Activated effector memory CD4-positive, alpha-beta T cell treated with Interleukin-2 at 50 U/mL for 16 hours (primary cell): ENCODE measurements at regions not wholly inside any gene's neighbourhood (a gene's known extent, or its start where the extent isn't known, plus 50 kb on each side); places are given as distances from the start of the nearest gene placed in this dataset.

ENCODE experiments used
- DNase-seq: peaks from one replicate; pipeline ENCODE4 v3.0.0-alpha.2; 2020

DNA sequence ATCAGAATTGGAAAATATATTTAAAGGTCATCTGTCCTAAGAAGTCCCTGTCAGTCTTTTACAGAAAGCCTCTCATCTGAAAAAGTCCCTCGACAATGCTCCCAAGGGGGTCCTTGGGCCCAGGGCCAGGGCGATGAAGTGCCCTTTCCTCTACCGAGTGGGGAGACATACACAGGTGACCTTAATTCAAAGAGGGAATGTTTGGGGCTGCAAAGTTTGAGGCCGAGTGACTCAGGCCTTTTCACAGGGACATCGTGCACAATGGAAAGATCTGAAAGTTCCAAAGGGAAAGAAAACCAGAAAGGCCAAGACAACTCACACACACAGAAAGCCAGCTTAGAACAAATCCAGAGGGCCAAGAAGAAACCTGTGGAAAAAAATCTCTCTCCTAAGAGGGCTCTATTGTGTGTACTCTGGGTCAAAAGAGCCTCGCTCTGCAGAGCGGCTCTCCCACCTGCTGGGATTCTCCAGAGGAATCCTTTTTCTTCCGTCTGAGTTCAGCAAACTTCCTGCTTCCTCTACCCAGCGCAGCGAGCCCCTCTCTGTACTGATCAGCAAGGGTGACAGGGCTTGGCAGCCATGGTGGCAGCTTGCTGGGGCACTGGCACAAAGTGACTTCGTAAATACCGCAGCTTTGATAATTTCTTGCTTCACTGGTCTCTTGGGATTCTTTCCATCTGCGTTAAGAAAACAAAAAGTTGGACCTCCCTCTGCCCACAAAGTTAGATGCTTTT is 259.1 kb downstream of the OPA1 start:
- no peak for DNase-seq

DNA sequence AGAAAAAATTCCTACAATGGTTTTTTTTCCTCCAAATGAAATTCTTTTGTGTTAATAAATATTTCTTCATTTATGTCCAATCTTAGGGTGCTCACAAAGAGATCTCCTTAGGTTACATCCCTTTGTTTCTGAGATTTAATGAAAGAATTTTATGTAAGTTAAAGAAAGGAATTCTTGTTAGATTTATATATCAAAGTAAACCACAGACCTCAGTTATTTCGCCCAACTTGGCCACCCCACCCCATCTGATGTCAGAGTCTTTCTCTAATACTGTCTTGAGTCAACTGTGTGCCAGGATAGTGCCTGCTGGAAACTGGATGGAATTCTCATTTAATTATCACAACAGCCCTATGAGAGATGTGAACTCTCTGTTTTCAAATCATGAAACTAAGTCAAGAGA is 259.9 kb downstream of the OPA1 start:
- no peak for DNase-seq

DNA sequence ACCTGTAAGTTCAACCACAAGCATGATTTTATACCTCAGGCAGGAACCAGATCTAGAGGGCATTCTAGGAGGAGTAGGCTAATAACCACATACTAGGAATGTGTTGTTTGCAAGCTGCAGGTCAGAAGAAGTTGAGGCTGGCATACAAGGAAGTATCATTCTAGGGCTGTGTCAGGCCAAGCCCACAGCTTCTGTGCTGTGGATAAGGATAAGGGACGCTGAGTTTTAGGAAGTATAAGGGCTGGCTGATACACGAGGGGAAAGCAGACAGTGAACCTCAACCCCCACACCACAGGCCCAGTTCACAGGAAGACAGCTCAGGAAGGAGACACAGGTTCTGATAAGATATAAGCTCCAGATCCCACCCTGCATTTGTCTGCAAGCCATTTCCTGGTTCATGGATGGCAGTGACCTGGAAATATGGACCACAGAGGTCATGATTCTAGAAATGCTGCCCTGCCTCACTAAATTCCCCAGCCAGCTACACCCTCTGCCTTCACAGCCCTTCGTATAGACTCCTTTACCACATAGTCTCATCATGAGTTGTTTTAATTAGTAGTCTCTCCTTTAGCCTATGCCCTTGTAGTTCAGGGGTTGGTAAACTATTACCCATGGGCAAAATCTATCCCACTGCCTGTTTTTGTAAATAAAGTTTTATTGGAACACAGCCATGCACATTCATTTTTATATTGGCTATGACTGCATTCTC is 260.7 kb downstream of the OPA1 start:
- DNase-seq: no peak

DNA sequence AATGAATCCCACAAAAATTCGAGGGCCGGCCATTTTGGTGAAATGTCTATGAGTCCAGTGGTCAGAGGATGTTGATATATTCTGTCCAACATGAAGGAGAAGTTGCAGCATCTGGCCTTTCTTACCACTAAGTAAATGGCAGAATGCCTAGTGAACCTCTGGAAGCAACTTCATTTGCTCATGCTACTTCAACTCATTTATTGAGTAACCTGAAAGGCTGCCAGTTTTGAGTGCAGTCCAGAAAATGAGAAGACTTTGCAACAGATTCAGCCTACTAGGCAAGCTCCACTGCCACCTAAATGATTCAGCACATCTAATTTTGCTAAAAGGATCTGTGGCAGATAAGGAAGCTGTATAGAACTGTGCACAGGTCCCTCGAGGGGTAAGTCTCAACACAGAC is 265.0 kb downstream of the OPA1 start:
- no peak for DNase-seq

DNA sequence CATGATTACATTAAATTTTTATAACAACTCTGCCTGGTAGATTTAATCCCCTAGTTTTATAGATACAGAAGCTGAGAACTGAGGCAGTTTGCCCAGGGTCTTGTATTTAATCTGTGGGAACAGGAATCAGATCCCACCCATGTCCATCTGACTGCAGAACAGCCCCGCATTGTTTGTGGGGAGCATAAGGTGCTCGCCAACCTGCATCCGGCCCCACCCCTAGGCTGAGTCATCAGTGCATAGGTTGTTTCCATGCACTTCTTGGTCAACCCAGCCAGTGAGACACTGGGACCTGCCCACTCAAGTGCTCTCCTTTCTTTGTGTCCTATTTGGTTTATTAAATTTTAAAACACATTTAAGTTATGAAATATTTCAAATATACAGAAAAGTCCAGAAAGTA is 266.2 kb downstream of the OPA1 start:
- no peak for DNase-seq

DNA sequence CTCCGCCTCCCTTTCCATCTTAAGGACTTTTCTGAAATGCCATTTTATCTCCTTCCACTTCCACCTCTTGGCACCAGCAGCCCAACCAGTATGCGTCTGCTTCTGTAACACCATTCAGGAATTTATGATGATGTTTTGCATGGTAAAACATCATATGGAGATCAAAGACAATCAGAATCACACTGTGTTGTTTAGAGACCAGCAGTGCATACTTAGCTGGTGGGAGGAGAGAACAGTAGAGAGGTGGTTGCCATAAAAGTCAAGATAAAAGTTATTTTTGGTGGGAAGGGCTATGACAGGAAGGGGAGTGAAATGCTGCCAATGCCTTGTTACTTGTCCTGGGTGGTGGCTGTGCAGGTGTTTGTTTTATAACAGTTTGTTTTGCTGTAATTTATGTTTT is 268.0 kb downstream of the OPA1 start:
- DNase-seq: no peak

DNA sequence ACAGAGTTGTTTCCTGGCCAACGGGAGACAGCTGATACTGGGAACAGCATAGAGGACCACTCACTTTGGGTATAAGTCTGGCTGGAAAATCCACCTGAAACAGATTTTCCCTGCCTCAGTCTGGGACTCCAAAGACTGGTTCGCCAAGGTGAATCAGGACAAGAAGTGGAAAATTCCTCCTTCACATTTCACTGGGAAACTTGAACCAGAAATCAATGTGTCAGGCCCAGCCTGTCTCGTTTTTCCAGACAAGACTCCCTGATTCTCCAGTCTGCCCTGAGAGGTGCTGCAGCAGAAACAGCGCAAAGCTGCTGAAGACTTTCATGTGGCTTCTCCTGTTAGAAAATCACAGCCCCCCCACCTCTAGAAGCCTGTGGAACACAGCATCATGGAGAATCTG is 269.8 kb downstream of the OPA1 start:
- no peak for DNase-seq

DNA sequence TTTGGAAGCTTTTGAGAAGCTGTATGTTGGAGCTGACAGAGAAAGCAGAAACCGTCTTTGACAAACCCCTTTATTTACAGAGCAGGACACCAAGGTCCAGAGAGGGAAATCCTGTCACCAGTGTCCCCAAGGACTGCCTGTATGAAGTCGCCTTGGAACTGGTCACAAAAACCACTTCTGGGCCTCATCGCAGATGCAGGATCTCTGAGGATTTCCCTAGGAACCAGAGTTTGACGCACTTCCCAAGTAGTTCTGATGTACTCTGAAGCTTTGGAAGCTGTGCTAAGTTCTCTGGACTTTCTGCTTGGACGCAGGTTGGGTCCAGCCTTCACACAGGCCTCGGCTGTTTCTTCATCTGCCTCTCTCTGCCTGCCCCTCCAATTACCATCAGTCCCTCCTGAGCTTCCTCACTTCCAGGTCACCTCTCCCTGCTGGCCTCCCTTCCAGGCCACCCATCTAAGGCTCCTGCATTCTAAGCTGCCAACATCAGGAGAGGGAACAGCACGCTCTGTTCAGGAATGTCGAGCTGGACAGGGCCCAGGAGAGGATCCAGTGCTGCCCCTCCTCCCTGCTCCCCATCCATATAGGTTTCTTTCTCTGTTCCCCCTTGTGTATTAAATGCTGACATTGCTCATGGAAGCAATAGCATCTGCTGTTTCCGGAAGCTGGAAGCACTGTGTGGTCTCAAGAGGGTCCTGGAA is 270.8 kb downstream of the OPA1 start:
- DNase-seq: no peak

DNA sequence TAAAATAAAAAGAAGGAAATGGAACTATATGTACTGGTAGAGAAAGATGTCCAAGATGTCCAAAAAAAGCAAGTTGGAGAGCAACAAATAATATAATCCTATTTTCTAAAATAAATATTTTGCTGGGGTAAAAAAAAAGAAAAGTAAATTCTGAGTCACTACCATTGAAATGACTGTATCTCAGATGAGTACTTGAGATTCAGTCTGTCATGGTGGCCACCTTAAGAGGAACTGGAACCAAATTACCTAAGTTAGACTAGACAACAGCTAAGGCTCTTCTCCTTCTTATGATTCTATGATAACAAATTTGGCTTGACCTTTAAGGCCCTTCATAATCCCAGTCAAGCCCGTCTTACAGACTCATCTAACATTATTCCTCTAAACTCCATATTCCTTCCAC is 270.6 kb upstream of the HES1 start:
- DNase-seq: no peak

DNA sequence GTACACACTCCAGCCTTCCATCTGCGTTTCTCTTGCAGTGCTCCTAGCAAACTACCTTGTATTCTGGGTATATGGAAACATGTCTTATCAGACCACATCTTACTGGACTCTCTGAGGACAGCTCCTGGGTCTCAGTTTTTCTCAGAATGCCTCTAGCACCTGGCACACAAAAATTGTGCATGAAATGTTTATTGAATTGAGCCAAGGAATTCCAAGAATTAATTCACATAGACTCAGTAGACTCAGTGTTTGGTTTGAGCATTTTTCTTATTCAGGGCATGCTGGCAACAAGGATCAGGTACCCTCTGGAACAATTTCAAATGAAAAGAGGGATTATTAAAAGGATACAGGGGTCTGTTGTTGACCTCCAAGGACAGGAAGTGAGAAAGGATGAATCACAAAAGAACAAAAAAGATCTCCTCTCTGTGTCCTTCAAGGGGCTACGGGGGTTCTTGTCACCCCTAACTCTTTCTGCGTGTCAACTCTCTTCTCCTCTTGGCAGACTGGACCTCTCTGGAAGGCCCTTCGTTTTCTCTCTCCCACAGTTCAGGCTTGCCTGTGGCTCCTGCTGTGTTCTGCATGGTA is 270.0 kb upstream of the HES1 start:
- no peak for DNase-seq

DNA sequence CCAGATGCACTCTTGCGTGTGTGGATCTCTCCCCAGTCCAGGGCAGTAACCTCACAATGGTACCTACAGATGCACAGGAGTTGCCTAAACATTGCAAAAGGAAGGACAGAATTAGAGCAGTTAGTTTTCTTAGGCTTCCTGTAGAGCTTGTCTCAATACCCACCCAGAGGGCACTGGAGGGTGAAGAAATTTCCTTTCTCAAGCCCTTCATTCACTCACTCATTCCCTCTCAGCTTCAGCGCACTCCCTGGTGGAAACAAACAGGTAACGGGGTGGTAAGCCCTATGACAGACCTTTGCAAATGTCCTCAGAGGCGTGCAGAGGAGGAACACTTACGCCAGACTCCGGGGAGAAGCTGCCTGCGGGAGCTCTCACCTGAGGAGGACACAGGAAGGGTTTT is 267.4 kb upstream of the HES1 start:
- DNase-seq: no peak

DNA sequence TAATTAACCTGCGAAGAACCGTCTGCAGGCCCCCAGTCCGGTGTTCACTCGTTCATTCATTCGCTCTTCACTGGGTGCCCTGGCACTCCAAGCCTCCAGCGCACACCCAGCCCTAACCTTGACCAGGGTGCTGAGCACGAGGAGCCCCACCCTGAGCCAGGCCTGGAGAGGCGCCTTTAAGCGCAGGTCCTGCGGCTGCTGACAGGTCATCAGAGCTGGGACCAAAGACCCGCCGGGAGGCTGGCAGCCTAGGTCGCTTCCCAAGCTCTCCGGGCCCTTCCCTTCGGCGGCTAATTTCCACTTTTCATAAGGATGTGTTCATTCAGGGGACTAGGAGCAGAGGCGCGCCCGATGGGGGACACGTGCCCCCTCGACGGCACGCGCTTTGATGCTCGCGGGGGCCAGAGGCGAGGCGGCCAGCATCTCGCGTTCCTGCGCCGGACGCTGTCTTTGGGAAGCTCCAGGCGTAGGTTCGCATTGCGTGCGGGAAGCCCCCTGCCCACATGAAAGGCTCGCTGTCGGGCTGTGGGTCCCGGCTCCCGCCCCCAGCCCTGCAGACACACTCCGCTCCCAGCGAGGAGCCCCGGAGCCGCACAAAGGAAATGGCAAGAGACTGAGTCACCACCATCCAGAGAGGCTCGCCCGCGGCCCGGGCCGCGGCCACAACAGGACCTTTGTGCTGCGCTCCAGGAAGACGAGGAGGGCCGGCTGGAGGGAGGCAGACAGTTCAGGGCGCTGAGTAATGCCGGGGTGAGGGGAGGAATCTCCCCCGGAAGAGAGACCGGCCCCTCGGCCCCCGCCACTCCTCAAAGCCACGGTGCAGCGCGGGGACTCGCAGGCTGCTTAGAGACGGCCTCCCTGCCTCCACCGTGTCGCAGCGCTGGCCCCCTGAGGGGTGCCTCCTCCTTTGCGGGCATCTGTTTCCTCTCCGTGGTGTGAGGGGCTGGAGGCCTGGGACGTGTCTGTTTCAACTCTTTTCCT is 266.4 kb upstream of the HES1 start:
- no peak for DNase-seq

DNA sequence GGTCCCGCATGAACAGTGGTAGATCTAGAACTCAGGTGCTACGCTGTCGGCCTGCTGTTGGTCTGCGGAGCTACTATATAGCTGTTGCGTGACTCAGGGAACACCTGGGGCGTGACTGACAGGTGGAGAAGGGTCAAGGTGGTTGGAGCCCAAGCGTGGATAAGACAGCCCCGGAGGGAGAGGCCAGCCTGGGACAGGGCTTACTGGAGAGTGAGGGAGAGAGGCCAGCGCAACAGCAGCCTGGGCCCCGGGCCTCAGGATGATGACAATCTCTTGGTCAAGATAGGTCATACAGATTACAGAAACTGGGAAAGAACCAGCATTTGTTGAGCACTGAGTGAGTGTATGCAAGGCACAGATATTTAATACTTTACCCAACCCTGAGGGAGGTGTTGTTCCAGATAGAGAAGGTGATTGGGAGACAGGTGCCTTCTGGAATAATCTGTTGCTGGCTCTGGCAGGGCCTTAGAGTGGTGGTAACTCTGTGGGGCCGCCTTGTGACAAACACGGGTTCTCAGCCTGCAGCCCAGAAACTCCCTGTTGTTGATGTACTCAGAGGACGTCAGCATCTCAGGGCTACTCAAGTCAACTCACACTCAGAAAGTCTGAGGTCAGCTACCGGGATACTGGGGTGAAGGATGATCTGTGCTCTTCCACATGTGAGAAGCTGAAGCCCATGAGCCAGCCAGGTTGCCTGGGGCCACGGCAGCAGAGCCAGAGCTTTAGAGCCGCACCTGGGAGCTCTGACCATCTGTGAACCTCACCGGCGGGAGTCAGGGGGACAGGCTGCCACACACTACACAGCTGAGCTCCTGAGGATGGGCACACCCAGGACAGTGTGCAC is 265.4 kb upstream of the HES1 start:
- no peak for DNase-seq

DNA sequence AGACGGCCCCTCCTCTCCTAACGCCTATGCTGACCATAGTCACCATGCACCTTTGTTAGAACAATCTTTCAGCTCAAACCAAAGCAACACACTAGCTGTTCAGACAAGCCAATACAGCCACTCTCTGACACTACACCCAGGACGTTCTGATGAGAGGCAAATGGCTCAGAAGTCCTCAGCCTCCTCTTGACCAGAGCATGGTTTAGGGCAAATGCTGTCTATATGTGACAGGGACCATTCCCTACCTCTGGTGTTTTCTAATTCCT is 264.8 kb upstream of the HES1 start:
- DNase-seq: no peak

DNA sequence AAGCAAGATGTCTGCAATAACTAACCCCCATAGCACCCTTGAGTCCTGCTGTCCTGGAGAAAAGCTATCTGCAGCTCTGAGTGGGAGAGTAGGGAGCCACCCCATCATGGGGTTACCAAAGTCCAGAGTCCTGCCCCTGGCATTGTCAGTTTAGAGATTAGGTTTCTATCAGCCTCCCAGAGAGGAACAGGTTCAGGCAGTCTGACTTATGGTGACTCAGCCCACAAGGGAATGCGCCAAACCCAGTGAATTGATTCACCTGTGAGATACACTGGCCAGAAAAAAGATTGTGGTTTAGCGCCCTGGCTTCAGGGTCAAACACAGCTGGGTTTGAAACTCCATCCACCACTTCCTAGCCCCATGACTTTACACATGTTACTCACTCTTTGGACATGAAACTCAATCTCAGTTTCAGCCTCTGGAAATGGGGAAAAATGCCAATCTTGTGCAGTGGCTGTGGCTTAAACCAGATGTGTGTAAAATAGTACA is 263.6 kb upstream of the HES1 start:
- DNase-seq: no peak

DNA sequence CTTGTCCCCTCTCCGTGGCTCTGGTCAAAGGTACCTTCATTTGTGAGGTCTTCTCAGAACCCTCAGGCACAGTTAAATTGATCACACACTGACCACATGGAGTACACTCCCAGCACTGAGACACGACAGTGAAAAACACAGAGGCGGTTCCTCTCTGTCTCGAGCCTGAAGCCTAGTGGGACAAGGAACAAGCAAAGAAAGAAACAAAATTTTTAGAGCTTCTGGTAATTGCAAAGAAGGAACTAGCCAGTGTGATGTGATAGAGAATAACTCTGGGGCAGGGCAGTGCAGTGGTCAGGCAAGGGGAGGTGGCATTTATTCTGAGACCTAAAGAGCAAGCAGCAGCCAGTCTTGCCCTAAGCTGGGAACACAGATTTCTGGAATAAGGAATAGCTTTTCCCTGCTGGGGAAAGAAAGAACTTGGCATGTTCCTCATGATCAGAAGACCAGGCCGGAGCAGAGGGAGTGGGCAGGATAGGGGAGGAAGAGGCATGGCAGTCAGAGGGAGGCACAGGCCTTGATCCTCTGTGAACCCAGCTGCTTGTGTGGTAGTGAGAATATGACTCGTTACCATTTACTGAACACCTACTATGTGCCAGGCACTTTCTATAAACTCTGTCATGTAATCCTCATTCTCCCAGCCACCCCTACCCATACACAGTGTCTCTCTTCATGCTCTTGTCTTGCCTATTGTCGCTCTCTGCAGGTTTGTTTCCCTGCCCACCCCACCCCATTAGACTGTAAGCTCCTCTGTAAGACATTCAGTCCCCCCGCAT is 262.3 kb upstream of the HES1 start:
- DNase-seq: no peak

DNA sequence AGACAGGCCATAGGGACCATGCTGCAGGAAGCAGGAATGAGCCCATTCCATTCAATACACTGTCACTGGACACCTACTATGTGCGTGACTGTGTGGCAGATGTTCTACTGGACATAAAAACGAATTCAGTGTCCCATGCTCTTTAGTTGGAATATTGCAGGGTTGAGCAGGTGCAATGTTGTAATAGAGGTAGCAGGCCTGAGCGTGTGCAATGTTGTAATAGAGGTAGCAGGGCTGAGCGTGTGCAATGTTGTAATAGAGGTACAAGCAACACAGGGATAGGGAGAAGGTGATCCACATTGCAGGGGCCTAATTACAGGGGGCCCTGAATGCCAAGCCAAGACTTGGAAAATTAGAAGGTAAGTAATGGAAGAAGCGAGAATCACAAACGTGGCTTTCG is 261.4 kb upstream of the HES1 start:
- no peak for DNase-seq

DNA sequence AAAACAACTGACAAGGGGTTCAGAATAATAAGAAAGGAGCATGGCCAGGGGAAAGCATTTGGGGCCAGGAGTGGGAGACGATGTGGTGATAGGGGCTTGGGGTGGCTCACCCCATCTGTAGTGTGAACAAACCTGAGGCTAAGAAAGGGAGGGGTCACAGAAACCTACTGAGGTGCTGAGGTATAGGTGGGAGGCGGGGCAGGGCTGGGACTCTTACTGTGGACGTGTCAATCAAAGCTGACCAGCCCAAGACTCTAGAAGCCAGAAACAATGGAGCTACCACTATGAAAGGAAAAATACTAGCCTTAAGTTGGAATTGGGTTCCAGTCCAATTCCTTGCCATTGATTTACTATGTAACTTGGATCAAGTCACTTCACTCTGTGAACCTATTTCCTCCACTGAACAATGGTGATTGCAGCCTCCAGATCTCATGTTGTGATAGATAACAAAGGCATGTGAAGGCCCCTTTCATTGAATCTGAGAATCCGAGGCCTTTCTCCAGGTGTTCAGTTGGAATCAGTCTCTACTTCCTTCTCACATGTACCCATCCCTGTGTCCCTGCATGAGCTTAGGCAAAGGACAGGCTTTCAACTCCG is 260.9 kb upstream of the HES1 start:
- DNase-seq: no peak

DNA sequence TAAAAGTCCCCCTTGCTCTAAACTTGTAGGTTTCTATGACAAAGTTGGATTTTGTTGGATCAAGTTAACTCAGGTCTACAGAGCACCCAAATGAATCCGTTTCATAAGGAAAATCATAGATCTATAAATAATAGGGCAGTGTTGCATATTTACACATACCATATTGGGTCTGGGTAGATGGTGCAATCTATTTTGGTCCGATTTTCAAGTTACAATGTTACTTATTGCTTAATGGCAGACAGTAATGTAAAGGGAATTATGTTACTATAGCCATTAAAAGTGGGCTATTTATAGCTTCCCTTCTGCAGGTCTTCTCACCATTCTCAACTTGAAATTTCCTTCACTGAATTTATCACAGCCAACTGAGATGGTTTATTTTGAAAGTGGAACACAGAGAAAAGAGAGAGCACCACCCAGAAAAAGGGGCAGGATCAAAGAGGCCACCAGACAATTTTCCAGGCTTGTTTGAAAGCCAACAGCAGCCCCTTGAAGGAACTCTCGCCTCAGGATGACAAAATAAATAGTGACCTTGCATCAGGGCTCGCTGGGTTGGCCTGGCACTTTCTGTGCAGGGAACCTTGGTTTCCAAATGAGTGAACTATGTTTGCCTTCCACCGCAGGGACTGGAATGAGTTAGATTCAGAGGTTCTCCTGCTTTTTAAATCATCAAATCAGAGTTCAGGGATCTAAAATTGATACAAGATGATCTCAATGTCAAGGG is 260.2 kb upstream of the HES1 start:
- DNase-seq: no peak
